Dermis microvascular lymphatic vessel endothelial cell (primary cell): ENCODE measurements at regions not wholly inside any gene's neighbourhood (a gene's known extent, or its start where the extent isn't known, plus 50 kb on each side); places are given as distances from the start of the nearest gene placed in this dataset.
A peak's percentile ranks its signal among the peaks of the same experiment; 100 is the strongest.

Experiments
- DNase-seq, 2 donors: peaks; one replicate each; pipeline versions ENCODE4 v3.0.0 to v3.0.0-alpha.2; 2010; ENCODE audit warnings: low read depth in 2 of 2

- DNase-seq = no peak
Measured at GRCh38 chr5:97714424-97714823, 531.4 kb upstream of the RIOK2 start.

- no peak for DNase-seq
Measured at GRCh38 chr5:97726106-97726505, 543.1 kb upstream of the RIOK2 start.

- no peak for DNase-seq
Measured at GRCh38 chr5:97728920-97729319, 545.9 kb upstream of the RIOK2 start.

GRCh38 chr5:97729938-97730337, 546.9 kb upstream of the RIOK2 start:
- no peak for DNase-seq

- peak; percentile 1 to 63 for DNase-seq
Measured at GRCh38 chr5:97735209-97735608, 552.2 kb upstream of the RIOK2 start.

- no peak for DNase-seq
Measured at GRCh38 chr5:97737608-97738007, 554.6 kb upstream of the RIOK2 start.

- no peak for DNase-seq
Measured at GRCh38 chr5:97745817-97746216, 562.8 kb upstream of the RIOK2 start.

- no peak for DNase-seq
Measured at GRCh38 chr5:97750576-97750975, 567.5 kb upstream of the RIOK2 start.

GRCh38 chr5:97751540-97751939, 568.5 kb upstream of the RIOK2 start:
- no peak for DNase-seq

GRCh38 chr5:97752871-97753270, 569.8 kb upstream of the RIOK2 start:
- no peak for DNase-seq

GRCh38 chr5:97762483-97762882, 579.4 kb upstream of the RIOK2 start:
- no peak for DNase-seq

GRCh38 chr5:97764700-97765099, 581.7 kb upstream of the RIOK2 start:
- DNase-seq = no peak

- DNase-seq = no peak
Measured at GRCh38 chr5:97778451-97778850, 595.4 kb upstream of the RIOK2 start.

GRCh38 chr5:97788369-97788768, 605.3 kb upstream of the RIOK2 start:
- no peak for DNase-seq

- DNase-seq = no peak
Measured at GRCh38 chr5:97797994-97798451, 615.0 kb upstream of the RIOK2 start.

GRCh38 chr5:97801461-97801860, 618.4 kb upstream of the RIOK2 start:
- no peak for DNase-seq

GRCh38 chr5:97820138-97820537, 637.1 kb upstream of the RIOK2 start:
- DNase-seq = no peak

GRCh38 chr5:97832645-97833296, 649.7 kb upstream of the RIOK2 start:
- no peak for DNase-seq

GRCh38 chr5:97834561-97834960, 651.5 kb upstream of the RIOK2 start:
- no peak for DNase-seq

GRCh38 chr5:97835112-97835511, 652.1 kb upstream of the RIOK2 start:
- DNase-seq = no peak

- no peak for DNase-seq
Measured at GRCh38 chr5:97836816-97837215, 653.8 kb upstream of the RIOK2 start.

GRCh38 chr5:97838214-97838613, 655.2 kb upstream of the RIOK2 start:
- DNase-seq = peak; percentile 67 to 95

- peak; percentile 29 to 89 for DNase-seq
Measured at GRCh38 chr5:97839341-97840086, 656.5 kb upstream of the RIOK2 start.
